ENCODE measurements at regions not wholly inside any gene's neighbourhood (a gene's known extent, or its start where the extent isn't known, plus 50 kb on each side); places are given as distances from the start of the nearest gene placed in this dataset.

GRCh38 chr9:13758936-13759335 lies 479.4 kb upstream of the MPDZ start:
- Histone ChIP-seq H3K4me1 (ENCODE audit: insufficient read depth, low read length) (no peaks in the 10 kb centered on the region), H3K27ac (ENCODE audit: low read depth, low read length) (no peak overlapping the region), H3K4me2 (ENCODE audit: insufficient read depth, low read length) (no peak overlapping the region), H3K4me3 (ENCODE audit: insufficient read depth, low read length) (no peak overlapping the region), H3K27me3 (ENCODE audit: insufficient read depth, low read length) (peaks cover 30% of the 10 kb centered on the region), H4K20me1 (ENCODE audit: insufficient read depth, low read length) (no peaks in the 10 kb centered on the region), H3K9me3 (ENCODE audit: low read depth, low read length) (no peaks in the 10 kb centered on the region), H3K79me2 (ENCODE audit: insufficient read depth, low read length) (no peaks in the 10 kb centered on the region), H2AFZ (ENCODE audit: low read length) (no peak overlapping the region), H3K36me3 (ENCODE audit: insufficient read depth, low read length) (no peaks in the 10 kb centered on the region)
- no peak for TF ChIP-seq CTCF (IDR thresholded peaks at IDR 0.05; ENCODE audit: extremely low read depth, low read depth, low read length)
- DNase-seq (ENCODE audit: insufficient read length, low spot score, missing footprints), result no peak

- DNase-seq (ENCODE audit: insufficient read length, low spot score, missing footprints), result no peak
- Histone ChIP-seq H3K4me1 (ENCODE audit: insufficient read depth, low read length) (no peaks in the 10 kb centered on the region), H4K20me1 (ENCODE audit: insufficient read depth, low read length) (no peaks in the 10 kb centered on the region), H3K27me3 (ENCODE audit: insufficient read depth, low read length) (peaks cover 31% of the 10 kb centered on the region), H2AFZ (ENCODE audit: low read length) (no peak overlapping the region), H3K36me3 (ENCODE audit: insufficient read depth, low read length) (no peaks in the 10 kb centered on the region), H3K27ac (ENCODE audit: low read depth, low read length) (no peak overlapping the region), H3K9me3 (ENCODE audit: low read depth, low read length) (no peaks in the 10 kb centered on the region), H3K4me3 (ENCODE audit: insufficient read depth, low read length) (no peak overlapping the region), H3K79me2 (ENCODE audit: insufficient read depth, low read length) (no peaks in the 10 kb centered on the region), H3K4me2 (ENCODE audit: insufficient read depth, low read length) (no peak overlapping the region)
- no peak for TF ChIP-seq CTCF (IDR thresholded peaks at IDR 0.05; ENCODE audit: extremely low read depth, low read depth, low read length)
These were observed 477.5 kb upstream of the MPDZ start for GRCh38 chr9:13756943-13757342.

GRCh38 chr9:13755551-13755950 lies 476.1 kb upstream of the MPDZ start:
- Histone ChIP-seq H3K4me1 (ENCODE audit: insufficient read depth, low read length) (peaks cover 3% of the 10 kb centered on the region), H2AFZ (ENCODE audit: low read length) (no peak overlapping the region), H3K27ac (ENCODE audit: low read depth, low read length) (no peak overlapping the region), H3K36me3 (ENCODE audit: insufficient read depth, low read length) (no peaks in the 10 kb centered on the region), H3K27me3 (ENCODE audit: insufficient read depth, low read length) (peaks cover 26% of the 10 kb centered on the region), H3K9me3 (ENCODE audit: low read depth, low read length) (no peaks in the 10 kb centered on the region), H3K4me2 (ENCODE audit: insufficient read depth, low read length) (no peak overlapping the region), H3K4me3 (ENCODE audit: insufficient read depth, low read length) (no peak overlapping the region), H3K79me2 (ENCODE audit: insufficient read depth, low read length) (no peaks in the 10 kb centered on the region), H4K20me1 (ENCODE audit: insufficient read depth, low read length) (no peaks in the 10 kb centered on the region)
- TF ChIP-seq CTCF (IDR thresholded peaks at IDR 0.05; ENCODE audit: extremely low read depth, low read depth, low read length), result no peak
- DNase-seq (ENCODE audit: insufficient read length, low spot score, missing footprints), result no peak

GRCh38 chr9:13750639-13751038 lies 471.1 kb upstream of the MPDZ start:
- no peak for DNase-seq (ENCODE audit: insufficient read length, low spot score, missing footprints)
- Histone ChIP-seq H3K4me3 (ENCODE audit: insufficient read depth, low read length) (no peak overlapping the region), H3K4me1 (ENCODE audit: insufficient read depth, low read length) (peaks cover 10% of the 10 kb centered on the region), H3K9me3 (ENCODE audit: low read depth, low read length) (no peaks in the 10 kb centered on the region), H3K36me3 (ENCODE audit: insufficient read depth, low read length) (no peaks in the 10 kb centered on the region), H3K4me2 (ENCODE audit: insufficient read depth, low read length) (peak overlapping the region; percentile 22), H3K79me2 (ENCODE audit: insufficient read depth, low read length) (no peaks in the 10 kb centered on the region), H2AFZ (ENCODE audit: low read length) (no peak overlapping the region), H3K27me3 (ENCODE audit: insufficient read depth, low read length) (peaks cover 6% of the 10 kb centered on the region), H4K20me1 (ENCODE audit: insufficient read depth, low read length) (no peaks in the 10 kb centered on the region), H3K27ac (ENCODE audit: low read depth, low read length) (peak overlapping the region; percentile 43)
- TF ChIP-seq CTCF (IDR thresholded peaks at IDR 0.05; ENCODE audit: extremely low read depth, low read depth, low read length), result no peak

All from osteoblast (primary cell).